Coronary artery (tissue), 2 donors: ENCODE measurements at regions not wholly inside any gene's neighbourhood (a gene's known extent, or its start where the extent isn't known, plus 50 kb on each side); places are given as distances from the start of the nearest gene placed in this dataset.

Experiments
- DNase-seq: peaks from one replicate; pipeline ENCODE4 v3.0.0-alpha.2; 2017; ENCODE audit warnings: low spot score
- H3K27ac ChIP-seq, 2 donors: fragments of 200-600 bp; sonication (generic); one replicate each; pipeline ENCODE4 v1.5.1; 2016 to 2019
- H3K4me3 ChIP-seq: fragments of 200-600 bp; sonication (generic); 2 replicates; pipeline ENCODE4 v1.5.1; 2016; ENCODE audit warnings: mild to moderate bottlenecking, moderate library complexity
- TF ChIP-seq, protein P1 (sequence below): fragments of 200-600 bp; sonication (generic); IDR thresholded peaks from one replicate; pipeline ENCODE4 v1.5.1; 2019; ENCODE audit warnings: antibody characterized with exemption

DNA sequence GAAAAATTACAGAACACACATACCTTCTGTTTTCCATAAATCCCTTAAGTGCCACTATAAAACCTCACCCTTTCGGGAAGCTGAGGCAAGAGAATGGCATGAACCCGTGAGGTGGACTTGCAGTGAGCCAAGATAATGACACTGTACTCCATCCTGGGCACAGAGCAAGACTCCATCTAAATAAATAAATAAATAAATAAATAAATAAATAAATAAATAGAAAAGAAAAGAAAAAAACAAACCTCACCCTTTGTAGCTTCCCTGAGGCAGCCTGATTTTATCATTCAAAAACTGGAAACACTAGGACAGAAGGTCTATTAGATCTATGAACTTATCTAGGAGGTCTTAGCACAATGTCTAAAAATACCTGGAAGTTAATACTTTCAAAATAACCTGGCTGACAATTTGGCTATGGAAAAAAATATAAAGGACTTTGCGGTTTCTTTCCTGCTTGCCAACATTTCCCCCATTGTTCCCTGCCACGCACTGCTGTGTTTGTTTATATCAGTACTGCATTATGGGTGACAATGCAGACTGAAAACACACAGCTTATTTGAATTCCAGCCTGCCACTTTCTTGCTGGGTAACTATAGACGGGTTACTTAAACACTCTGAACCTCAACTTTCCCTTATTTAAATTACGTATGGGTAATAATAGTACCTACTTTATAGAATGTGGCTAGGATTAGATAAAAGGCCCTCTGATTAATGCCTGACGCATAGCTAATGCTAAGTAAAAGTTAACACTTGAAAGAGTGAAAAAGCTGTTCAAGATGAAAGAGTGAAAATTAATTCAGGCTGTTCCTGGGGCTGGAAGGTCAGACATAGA, 313.0 kb downstream of the RDH14 start:
- TF ChIP-seq, protein P1, sequence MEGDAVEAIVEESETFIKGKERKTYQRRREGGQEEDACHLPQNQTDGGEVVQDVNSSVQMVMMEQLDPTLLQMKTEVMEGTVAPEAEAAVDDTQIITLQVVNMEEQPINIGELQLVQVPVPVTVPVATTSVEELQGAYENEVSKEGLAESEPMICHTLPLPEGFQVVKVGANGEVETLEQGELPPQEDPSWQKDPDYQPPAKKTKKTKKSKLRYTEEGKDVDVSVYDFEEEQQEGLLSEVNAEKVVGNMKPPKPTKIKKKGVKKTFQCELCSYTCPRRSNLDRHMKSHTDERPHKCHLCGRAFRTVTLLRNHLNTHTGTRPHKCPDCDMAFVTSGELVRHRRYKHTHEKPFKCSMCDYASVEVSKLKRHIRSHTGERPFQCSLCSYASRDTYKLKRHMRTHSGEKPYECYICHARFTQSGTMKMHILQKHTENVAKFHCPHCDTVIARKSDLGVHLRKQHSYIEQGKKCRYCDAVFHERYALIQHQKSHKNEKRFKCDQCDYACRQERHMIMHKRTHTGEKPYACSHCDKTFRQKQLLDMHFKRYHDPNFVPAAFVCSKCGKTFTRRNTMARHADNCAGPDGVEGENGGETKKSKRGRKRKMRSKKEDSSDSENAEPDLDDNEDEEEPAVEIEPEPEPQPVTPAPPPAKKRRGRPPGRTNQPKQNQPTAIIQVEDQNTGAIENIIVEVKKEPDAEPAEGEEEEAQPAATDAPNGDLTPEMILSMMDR, result no peak
- Histone ChIP-seq H3K27ac (no peak overlapping the region), H3K4me3 (no peak overlapping the region)
- DNase-seq, result no peak

DNA sequence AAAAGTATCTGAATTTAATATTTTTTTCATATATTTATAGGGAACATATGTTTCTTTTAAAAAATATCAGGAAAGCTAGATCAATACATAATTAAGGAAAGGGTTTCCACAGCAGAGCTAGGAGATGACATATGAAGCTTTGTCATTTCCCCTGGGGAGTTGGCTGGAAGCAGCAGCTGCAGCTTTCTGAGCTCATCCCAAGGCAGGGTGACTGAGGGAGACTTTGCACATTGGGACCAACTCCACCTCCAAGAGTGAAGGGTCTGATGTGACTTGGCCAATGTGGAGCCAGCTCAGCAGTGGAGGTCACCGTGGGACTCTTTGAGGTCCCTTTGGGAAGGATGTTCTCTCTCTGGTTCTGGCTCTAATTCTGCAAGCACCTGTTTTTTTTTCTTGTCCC, 315.1 kb downstream of the RDH14 start:
- TF ChIP-seq, protein P1, result no peak
- no peak for DNase-seq
- no peak overlapping the region for H3K27ac ChIP-seq
- no peak overlapping the region for H3K4me3 ChIP-seq

DNA sequence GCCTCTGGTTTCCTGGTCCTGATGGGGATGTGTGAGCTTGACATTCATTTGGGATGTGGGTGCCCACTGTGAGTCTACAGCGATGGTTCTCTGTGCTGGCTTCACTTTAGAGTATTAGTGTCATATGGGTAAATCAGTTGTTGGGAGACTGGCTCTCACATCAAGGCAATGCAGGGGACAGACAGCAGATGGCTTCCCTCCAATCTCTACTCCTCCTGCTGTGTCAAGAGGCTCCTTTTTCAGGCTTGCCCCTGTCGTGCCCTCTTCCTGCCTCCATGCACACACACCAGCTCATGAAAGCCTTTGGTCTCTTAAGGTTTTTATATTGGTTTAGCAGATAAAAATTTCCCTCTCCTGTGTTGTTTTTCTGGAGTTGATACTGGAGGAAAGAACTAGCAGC, 315.6 kb downstream of the RDH14 start:
- no peak overlapping the region for H3K27ac ChIP-seq
- no peak for DNase-seq
- TF ChIP-seq, protein P1, result no peak
- no peak overlapping the region for H3K4me3 ChIP-seq

DNA sequence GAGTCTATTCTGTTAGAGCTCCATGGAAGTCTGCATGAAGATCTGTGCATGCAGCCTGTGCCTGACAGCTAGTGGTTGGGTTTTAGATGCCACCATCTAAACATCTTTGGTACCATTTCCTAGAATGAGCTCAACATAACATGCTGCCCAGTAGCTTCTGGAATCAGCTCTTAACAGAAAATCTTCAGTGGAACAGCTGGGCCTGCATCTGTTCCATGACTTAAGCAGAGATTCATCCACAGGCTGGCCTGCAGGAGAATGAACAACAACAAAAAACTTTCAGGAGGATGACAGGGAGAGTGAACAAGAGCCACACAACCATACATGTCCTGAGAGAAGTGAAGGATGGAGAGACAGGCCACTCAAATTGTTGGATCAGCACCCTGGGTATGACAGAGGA, 316.6 kb downstream of the RDH14 start:
- Histone ChIP-seq H3K4me3 (no peak overlapping the region), H3K27ac (no peak overlapping the region)
- no peak for DNase-seq
- TF ChIP-seq, protein P1, result no peak

DNA sequence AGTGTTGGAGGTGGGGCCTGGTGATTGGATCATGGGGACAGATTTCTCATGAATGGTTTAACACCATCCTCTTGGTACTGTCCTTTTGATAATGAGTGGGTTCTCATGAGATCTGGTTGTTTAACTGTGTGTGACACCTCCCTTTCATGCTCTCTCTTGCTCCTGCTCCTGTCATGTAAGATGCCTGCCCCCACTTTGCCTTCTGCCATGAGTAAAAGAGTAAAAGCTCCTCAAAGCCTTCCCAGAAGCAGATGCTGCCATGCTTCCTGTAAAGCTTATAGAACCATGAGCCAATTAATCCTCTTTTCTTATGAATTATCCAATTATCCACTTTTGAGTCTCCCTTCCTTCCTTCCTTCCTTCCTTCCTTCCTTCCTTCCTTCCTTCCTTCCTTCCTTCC, 317.7 kb downstream of the RDH14 start:
- H3K4me3 ChIP-seq, result no peak overlapping the region
- H3K27ac ChIP-seq, result no peak overlapping the region
- TF ChIP-seq, protein P1, result no peak
- DNase-seq, result no peak

DNA sequence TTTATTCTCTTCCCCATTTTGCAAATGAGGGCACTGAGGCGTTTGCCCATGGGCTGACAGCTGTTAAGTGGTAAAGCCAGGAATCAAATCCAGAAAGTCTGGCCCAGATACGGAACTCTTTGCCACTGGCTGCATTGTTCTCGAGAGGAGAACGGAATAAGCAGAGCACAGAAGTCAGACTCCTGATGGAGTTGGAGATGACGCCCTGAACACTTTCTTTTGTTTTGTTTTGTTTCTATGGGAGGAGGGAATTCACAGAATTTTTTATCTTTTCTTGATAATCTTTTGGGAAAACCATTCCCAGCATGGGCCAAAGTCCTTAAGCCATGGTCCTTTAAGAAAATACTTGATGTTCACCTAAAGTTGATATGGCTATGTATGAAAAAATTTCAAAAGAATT, 322.2 kb downstream of the RDH14 start:
- DNase-seq, result no peak

DNA sequence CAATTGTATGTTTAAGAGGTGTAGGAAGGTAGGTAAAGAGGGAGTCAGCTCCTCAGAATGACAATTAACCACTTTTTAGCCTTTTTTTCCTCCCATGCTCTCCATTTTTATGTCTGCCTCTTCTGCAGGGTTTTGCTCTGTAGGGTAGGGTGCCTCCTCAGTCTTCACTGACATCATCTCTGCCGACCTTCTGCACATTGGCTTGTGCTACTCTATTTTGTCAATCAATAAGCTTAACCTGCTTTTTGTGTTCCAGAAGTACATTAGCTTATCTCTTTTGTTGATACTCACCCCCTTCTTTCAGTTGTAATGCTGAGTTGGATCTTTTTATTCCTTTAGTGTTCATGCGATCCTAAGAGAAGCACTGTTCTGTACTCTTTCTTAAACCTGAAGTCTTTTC, 323.2 kb downstream of the RDH14 start:
- Histone ChIP-seq H3K4me3 (no peak overlapping the region), H3K27ac (no peak overlapping the region)
- DNase-seq, result no peak
- TF ChIP-seq, protein P1, result no peak

More for the DNA sequence above, 322.2 kb downstream of the RDH14 start:
- no peak overlapping the region for H3K4me3 ChIP-seq
- no peak overlapping the region for H3K27ac ChIP-seq
- TF ChIP-seq, protein P1, result no peak
